Mesothelial cell of epicardium (in vitro differentiated cells): ENCODE measurements at regions not wholly inside any gene's neighbourhood (a gene's known extent, or its start where the extent isn't known, plus 50 kb on each side); places are given as distances from the start of the nearest gene placed in this dataset. TPM values are rescaled to one million over a fixed set of nuclear protein-coding genes. Genes with fewer than 3 reads are reported as not detected.

ENCODE experiments used
- DNase-seq, 2 experiments: peaks; one replicate each; pipeline ENCODE4 v3.0.0; 2021; ENCODE audit warnings: low spot score in 2 of 2; ENCODE audit not compliant: unreplicated experiment in 2 of 2
- H3K27ac Mint-ChIP-seq: 2 replicates; pipeline ENCODE4 v1.8.0; 2021; ENCODE audit warnings: mixed read lengths
- H3K27me3 Mint-ChIP-seq: 2 replicates; pipeline ENCODE4 v1.8.0; 2021; ENCODE audit warnings: low read depth, mixed read lengths
- H3K36me3 Mint-ChIP-seq: 2 replicates; pipeline ENCODE4 v1.8.0; 2021; ENCODE audit warnings: mixed read lengths
- H3K4me1 Mint-ChIP-seq: 2 replicates; pipeline ENCODE4 v1.8.0; 2021; ENCODE audit warnings: mixed read lengths
- H3K4me3 Mint-ChIP-seq: 2 replicates; pipeline ENCODE4 v1.8.0; 2021; ENCODE audit warnings: mild to moderate bottlenecking, moderate library complexity, mixed read lengths
- H3K9me3 Mint-ChIP-seq: 2 replicates; pipeline ENCODE4 v1.8.0; 2021; ENCODE audit warnings: mixed read lengths
- CTCF ChIP-seq: fragments of 200-600 bp; sonication (generic); IDR thresholded peaks from one replicate; pipeline ENCODE4 v1.5.0; 2021; ENCODE audit warnings: antibody characterized with exemption; ENCODE audit not compliant: unreplicated experiment
- microRNA-seq: library from miRNA; unstranded; fragments of <30 nt; microRNA quantifications from one replicate; pipeline ENCODE4 v1.2.0, GENCODE V29; 2021; ENCODE audit warnings: inconsistent platforms, mixed read lengths

GRCh38 chr11:130815097-130815802 lies 101.0 kb downstream of the SNX19 start:
- H3K27ac Mint-ChIP-seq = peak overlapping the region; percentile 60
- TF ChIP-seq CTCF = no peak
- H3K27me3 Mint-ChIP-seq = peaks cover 6% of the 10 kb centered on the region
- peaks cover 43% of the 10 kb centered on the region for H3K4me1 Mint-ChIP-seq
- no peaks in the 10 kb centered on the region for H3K36me3 Mint-ChIP-seq
- H3K9me3 Mint-ChIP-seq = no peaks in the 10 kb centered on the region
- no peak for DNase-seq
- H3K4me3 Mint-ChIP-seq = no peak overlapping the region

GRCh38 chr11:130815956-130816355 lies 100.3 kb downstream of the SNX19 start:
- H3K27ac Mint-ChIP-seq = no peak overlapping the region
- no peaks in the 10 kb centered on the region for H3K36me3 Mint-ChIP-seq
- H3K27me3 Mint-ChIP-seq = peaks cover 6% of the 10 kb centered on the region

GRCh38 chr11:130816546-130817329 lies 99.5 kb downstream of the SNX19 start:
- TF ChIP-seq CTCF = no peak
- no peaks in the 10 kb centered on the region for H3K36me3 Mint-ChIP-seq
- H3K27me3 Mint-ChIP-seq = peaks cover 6% of the 10 kb centered on the region
- H3K4me1 Mint-ChIP-seq = peaks cover 43% of the 10 kb centered on the region
- H3K27ac Mint-ChIP-seq = no peak overlapping the region
- H3K4me3 Mint-ChIP-seq = no peak overlapping the region
- H3K9me3 Mint-ChIP-seq = no peaks in the 10 kb centered on the region
- DNase-seq = no peak

More at GRCh38 chr11:130815956-130816355, 100.3 kb downstream of the SNX19 start:
- no peak for TF ChIP-seq CTCF
- Mint-ChIP-seq H3K4me3 (no peak overlapping the region), H3K4me1 (peaks cover 43% of the 10 kb centered on the region), H3K9me3 (no peaks in the 10 kb centered on the region)
- DNase-seq = no peak

GRCh38 chr11:130817330-130817944 lies 98.8 kb downstream of the SNX19 start:
- Mint-ChIP-seq H3K9me3 (no peaks in the 10 kb centered on the region), H3K4me3 (no peak overlapping the region), H3K4me1 (peaks cover 43% of the 10 kb centered on the region), H3K36me3 (no peaks in the 10 kb centered on the region), H3K27ac (no peak overlapping the region), H3K27me3 (peaks cover 6% of the 10 kb centered on the region)
- no peak for TF ChIP-seq CTCF
- DNase-seq = no peak

- peaks cover 30% of the 10 kb centered on the region for H3K4me1 Mint-ChIP-seq
- no peak for DNase-seq
- H3K36me3 Mint-ChIP-seq = no peaks in the 10 kb centered on the region
- TF ChIP-seq CTCF = no peak
- no peak overlapping the region for H3K27ac Mint-ChIP-seq
- peaks cover 4% of the 10 kb centered on the region for H3K27me3 Mint-ChIP-seq
- no peaks in the 10 kb centered on the region for H3K9me3 Mint-ChIP-seq
- H3K4me3 Mint-ChIP-seq = no peak overlapping the region
Measured at GRCh38 chr11:130819625-130820024, 96.7 kb downstream of the SNX19 start.

Small RNAs in the stretch of these regions (microRNA-seq; reads per million reads assigned to microRNA genes)
- gene MIR8052 = not detected
